Iris pigment epithelial cell (primary cell): ENCODE measurements at regions not wholly inside any gene's neighbourhood (a gene's known extent, or its start where the extent isn't known, plus 50 kb on each side); places are given as distances from the start of the nearest gene placed in this dataset.

ENCODE experiments used
- DNase-seq: peaks from one replicate; pipeline ENCODE4 v3.0.0-alpha.2; 2011; ENCODE audit warnings: low read depth

GRCh38 chr16:79788949-79789348, 188.4 kb upstream of the MAF start:
- DNase-seq: no peak

- no peak for DNase-seq
These were observed 185.9 kb upstream of the MAF start for GRCh38 chr16:79786389-79786788.

- DNase-seq: no peak
These were observed 183.5 kb upstream of the MAF start for GRCh38 chr16:79784007-79784406.

GRCh38 chr16:79777679-79778078, 177.1 kb upstream of the MAF start:
- no peak for DNase-seq

GRCh38 chr16:79776243-79776847, 175.8 kb upstream of the MAF start:
- peak; percentile 19 for DNase-seq

- DNase-seq: no peak
These were observed 172.2 kb upstream of the MAF start for GRCh38 chr16:79772784-79773183.

- no peak for DNase-seq
These were observed 171.5 kb upstream of the MAF start for GRCh38 chr16:79772048-79772447.

- peak; percentile 85 for DNase-seq
These were observed 169.9 kb upstream of the MAF start for GRCh38 chr16:79770244-79771064.

GRCh38 chr16:79769928-79770243, 169.3 kb upstream of the MAF start:
- DNase-seq: no peak

- DNase-seq: no peak
These were observed 168.9 kb upstream of the MAF start for GRCh38 chr16:79769270-79769927.

- no peak for DNase-seq
These were observed 167.9 kb upstream of the MAF start for GRCh38 chr16:79768276-79768970.

- peak; percentile 24 for DNase-seq
These were observed 167.1 kb upstream of the MAF start for GRCh38 chr16:79767421-79768275.

- DNase-seq: no peak
These were observed 165.4 kb upstream of the MAF start for GRCh38 chr16:79765901-79766394.

- no peak for DNase-seq
These were observed 164.9 kb upstream of the MAF start for GRCh38 chr16:79765431-79765830.

GRCh38 chr16:79764415-79765110, 164.0 kb upstream of the MAF start:
- no peak for DNase-seq

GRCh38 chr16:79762217-79762616, 161.7 kb upstream of the MAF start:
- no peak for DNase-seq

- DNase-seq: no peak
These were observed 158.2 kb upstream of the MAF start for GRCh38 chr16:79758615-79759346.

GRCh38 chr16:79757968-79758367, 157.4 kb upstream of the MAF start:
- DNase-seq: no peak

GRCh38 chr16:79757163-79757562, 156.6 kb upstream of the MAF start:
- no peak for DNase-seq

GRCh38 chr16:79756571-79756970, 156.0 kb upstream of the MAF start:
- no peak for DNase-seq
